AG10803 (cell line): ENCODE measurements at regions not wholly inside any gene's neighbourhood (a gene's known extent, or its start where the extent isn't known, plus 50 kb on each side); places are given as distances from the start of the nearest gene placed in this dataset.

Experiments
- DNase-seq: peaks from one replicate; pipeline ENCODE4 v3.0.0; 2010; ENCODE audit warnings: low read depth
- H3K4me3 ChIP-seq: 2 replicates; pipeline ENCODE4 v1.5.1; 2011; ENCODE audit warnings: mild to moderate bottlenecking, low read length, control low read depth
- CTCF ChIP-seq: conservative IDR thresholded peaks from 2 replicates; pipeline ENCODE4 v1.5.1; 2011; ENCODE audit warnings: mild to moderate bottlenecking, low read length, control low read depth, inconsistent platforms

- H3K4me3 ChIP-seq = no peak overlapping the region
- no peak for TF ChIP-seq CTCF
- DNase-seq = no peak
Measured at GRCh38 chr3:162269636-162270458, 773.2 kb downstream of the OTOL1 start.

GRCh38 chr3:162274070-162274469 is 777.5 kb downstream of the OTOL1 start:
- no peak overlapping the region for H3K4me3 ChIP-seq
- no peak for TF ChIP-seq CTCF
- DNase-seq = no peak

DNA sequence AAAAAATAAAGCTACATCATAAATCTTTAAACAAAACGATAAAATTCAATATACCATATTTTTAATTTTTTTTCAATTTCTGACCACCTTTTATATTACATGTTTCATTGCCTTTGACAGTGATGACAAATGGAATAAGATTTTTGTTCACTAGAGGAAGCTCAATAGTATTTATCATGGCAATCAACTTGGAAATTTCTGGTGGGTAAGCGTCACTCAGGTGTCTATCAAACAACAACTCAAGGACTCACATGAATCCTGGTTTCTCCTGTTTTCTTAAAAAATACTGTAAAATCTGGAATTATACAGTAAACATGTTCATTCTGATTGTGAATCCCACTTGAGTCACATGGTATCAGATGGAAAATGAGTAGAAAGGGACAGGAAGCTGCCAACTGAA is 782.2 kb downstream of the OTOL1 start:
- DNase-seq = no peak
- TF ChIP-seq CTCF = no peak
- H3K4me3 ChIP-seq = no peak overlapping the region

DNA sequence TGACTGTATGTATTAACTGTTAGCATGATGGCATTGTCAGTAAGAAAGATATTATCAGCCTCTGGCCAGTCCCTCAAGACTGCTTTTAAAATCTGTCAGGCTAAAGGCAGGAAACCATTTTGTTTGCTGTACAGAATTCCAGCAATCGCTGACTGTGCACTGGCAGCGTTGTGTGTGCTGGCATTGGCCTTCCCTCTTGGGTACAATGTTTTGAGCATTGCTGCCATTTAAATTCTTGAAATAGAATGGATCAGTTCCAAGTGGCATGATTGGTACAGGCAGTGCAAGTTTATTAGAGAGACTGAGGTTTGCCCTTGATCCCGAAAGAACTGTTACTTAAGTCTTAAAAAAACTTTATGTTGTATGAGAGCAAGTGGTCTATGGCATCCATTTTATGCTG is 788.7 kb downstream of the OTOL1 start:
- no peak overlapping the region for H3K4me3 ChIP-seq
- no peak for TF ChIP-seq CTCF
- no peak for DNase-seq

DNA sequence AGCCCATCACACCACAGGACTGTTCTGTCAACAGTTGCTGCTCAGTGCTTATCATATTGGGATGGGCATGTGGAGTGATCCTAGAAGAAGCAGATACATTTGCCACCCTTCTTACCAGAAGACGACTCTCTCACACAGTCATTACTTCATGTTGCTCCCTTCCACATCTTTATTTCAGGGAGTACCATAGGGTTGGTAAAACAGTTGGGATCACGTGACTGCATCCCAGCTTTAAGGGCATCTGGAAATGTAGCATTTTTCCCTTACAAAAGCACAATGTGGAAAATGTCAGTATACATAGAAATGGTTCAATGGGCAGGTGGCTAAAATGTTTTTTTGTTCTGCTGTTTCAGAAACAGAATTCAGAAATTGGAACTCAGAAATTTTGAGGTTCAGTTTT is 791.0 kb downstream of the OTOL1 start:
- TF ChIP-seq CTCF = no peak
- DNase-seq = no peak
- no peak overlapping the region for H3K4me3 ChIP-seq

GRCh38 chr3:162292409-162292808 is 795.8 kb downstream of the OTOL1 start:
- DNase-seq = no peak
- no peak for TF ChIP-seq CTCF
- H3K4me3 ChIP-seq = no peak overlapping the region

DNA sequence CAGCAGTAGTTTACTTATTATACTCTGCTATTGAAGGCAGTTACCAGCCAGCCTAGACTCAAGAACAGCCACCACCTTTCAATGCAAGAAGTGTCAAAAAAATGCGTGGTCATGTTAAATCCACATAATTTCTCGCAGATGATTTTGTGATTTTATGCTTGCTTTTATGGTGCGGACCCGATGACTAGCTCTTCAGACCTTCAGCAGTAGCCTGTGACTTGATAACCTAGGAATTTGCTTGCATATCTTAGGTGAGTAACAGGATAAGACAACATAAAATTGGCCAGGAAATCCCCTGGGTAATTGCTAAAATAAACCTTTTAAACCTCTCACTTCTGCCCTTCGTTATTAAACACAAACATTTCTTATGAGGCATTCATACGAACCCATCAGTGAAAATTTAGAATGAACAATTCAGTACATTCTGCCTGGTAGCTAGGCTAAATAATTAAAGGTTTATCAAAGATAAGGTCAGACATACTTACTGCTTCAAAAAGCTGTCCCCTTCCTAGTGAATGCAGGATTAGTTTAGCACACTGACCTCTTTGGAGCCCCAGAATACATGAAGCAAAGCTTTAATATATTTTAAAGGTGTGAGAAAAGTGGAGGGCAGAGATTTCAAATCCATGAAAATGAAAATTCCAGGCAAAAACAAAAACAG is 798.8 kb downstream of the OTOL1 start:
- TF ChIP-seq CTCF = no peak
- no peak overlapping the region for H3K4me3 ChIP-seq
- peak; percentile 96 for DNase-seq
